ENCODE measurements at regions not wholly inside any gene's neighbourhood (a gene's known extent, or its start where the extent isn't known, plus 50 kb on each side); places are given as distances from the start of the nearest gene placed in this dataset.

DNA sequence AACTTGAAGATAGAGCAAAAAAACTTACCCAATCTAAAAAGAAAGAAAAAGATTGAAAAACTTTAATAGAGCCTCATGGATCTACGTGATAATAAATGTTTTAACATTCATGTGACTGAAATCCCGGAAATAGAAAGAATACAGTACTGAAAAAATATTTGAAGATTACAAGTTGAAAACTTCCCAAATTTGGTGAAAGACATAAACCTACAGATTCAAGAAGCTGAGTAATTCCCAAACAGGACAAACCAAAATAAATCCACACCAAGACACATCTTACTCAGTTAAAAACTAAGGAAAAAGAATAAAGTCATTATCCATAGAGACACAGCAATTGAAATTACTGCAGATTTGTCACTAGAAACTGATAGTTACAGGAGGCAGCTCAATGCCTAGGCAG is 121.8 kb upstream of the NUDT7 start:
- TF ChIP-seq YY1 (IDR thresholded peaks at IDR 0.05; ENCODE audit: low read depth) (no peak), NFIC (IDR thresholded peaks at IDR 0.05) (no peak), ZBTB7A (IDR thresholded peaks at IDR 0.05; ENCODE audit: low read depth) (no peak), TCF12 (IDR thresholded peaks at IDR 0.05; ENCODE audit: low read depth) (no peak), RAD21 (IDR thresholded peaks at IDR 0.05; ENCODE audit: low read depth) (no peak), CREB1 (IDR thresholded peaks at IDR 0.05; ENCODE audit: low read depth) (no peak), EP300 (IDR thresholded peaks at IDR 0.05; ENCODE audit: borderline replicate concordance) (no peak), FOXM1 (IDR thresholded peaks at IDR 0.05; ENCODE audit: borderline replicate concordance, low read depth) (no peak), CEBPB (IDR thresholded peaks at IDR 0.05) (no peak)
- TF ChIP-seq, protein P1, sequence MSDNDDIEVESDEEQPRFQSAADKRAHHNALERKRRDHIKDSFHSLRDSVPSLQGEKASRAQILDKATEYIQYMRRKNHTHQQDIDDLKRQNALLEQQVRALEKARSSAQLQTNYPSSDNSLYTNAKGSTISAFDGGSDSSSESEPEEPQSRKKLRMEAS (IDR thresholded peaks at IDR 0.05): no peak
- TF ChIP-seq, protein P2, sequence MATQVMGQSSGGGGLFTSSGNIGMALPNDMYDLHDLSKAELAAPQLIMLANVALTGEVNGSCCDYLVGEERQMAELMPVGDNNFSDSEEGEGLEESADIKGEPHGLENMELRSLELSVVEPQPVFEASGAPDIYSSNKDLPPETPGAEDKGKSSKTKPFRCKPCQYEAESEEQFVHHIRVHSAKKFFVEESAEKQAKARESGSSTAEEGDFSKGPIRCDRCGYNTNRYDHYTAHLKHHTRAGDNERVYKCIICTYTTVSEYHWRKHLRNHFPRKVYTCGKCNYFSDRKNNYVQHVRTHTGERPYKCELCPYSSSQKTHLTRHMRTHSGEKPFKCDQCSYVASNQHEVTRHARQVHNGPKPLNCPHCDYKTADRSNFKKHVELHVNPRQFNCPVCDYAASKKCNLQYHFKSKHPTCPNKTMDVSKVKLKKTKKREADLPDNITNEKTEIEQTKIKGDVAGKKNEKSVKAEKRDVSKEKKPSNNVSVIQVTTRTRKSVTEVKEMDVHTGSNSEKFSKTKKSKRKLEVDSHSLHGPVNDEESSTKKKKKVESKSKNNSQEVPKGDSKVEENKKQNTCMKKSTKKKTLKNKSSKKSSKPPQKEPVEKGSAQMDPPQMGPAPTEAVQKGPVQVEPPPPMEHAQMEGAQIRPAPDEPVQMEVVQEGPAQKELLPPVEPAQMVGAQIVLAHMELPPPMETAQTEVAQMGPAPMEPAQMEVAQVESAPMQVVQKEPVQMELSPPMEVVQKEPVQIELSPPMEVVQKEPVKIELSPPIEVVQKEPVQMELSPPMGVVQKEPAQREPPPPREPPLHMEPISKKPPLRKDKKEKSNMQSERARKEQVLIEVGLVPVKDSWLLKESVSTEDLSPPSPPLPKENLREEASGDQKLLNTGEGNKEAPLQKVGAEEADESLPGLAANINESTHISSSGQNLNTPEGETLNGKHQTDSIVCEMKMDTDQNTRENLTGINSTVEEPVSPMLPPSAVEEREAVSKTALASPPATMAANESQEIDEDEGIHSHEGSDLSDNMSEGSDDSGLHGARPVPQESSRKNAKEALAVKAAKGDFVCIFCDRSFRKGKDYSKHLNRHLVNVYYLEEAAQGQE (IDR thresholded peaks at IDR 0.05; ENCODE audit: low read depth): no peak

Data from Ishikawa (cell line).